ENCODE measurements at regions not wholly inside any gene's neighbourhood (a gene's known extent, or its start where the extent isn't known, plus 50 kb on each side); places are given as distances from the start of the nearest gene placed in this dataset.
"Not testable (repeated sequence)": the region's sequence is repeated elsewhere in the genome, so short reads cannot be mapped to it uniquely, and the experiment has no call there.

GRCh38 chr3:145251311-145251710 lies 909.7 kb downstream of the PLOD2 start:
- no peak for DNase-seq (ENCODE audit: insufficient read length, low spot score)
- no peak for FAIRE-seq
- TF ChIP-seq POU2F2 (IDR thresholded peaks at IDR 0.05; ENCODE audit: low read depth, low read length) (no peak), TAF1 (IDR thresholded peaks at IDR 0.05; ENCODE audit: low read depth, low read length) (no peak), PAX5 (IDR thresholded peaks at IDR 0.05; ENCODE audit: insufficient read depth, low read length, severe bottlenecking) (no peak), POLR2A (IDR thresholded peaks at IDR 0.05; ENCODE audit: low read depth, low read length) (no peak)

- not testable (repeated sequence) for DNase-seq (ENCODE audit: insufficient read length, low spot score); FAIRE-seq
Observed at GRCh38 chr3:145257967-145258366, 903.0 kb downstream of the PLOD2 start.

- FAIRE-seq (no peak), DNase-seq (ENCODE audit: insufficient read length, low spot score) (no peak)
- no peak for TF ChIP-seq POU2F2 (IDR thresholded peaks at IDR 0.05; ENCODE audit: low read depth, low read length)
- no peak for TF ChIP-seq POLR2AphosphoS5 (IDR thresholded peaks at IDR 0.05; ENCODE audit: low read depth, low read length)
- TF ChIP-seq PAX5 (IDR thresholded peaks at IDR 0.05; ENCODE audit: insufficient read depth, low read length, severe bottlenecking): no peak
- TF ChIP-seq TAF1 (IDR thresholded peaks at IDR 0.05; ENCODE audit: low read depth, low read length): no peak
- no peak for TF ChIP-seq POLR2A (IDR thresholded peaks at IDR 0.05; ENCODE audit: low read depth, low read length)
- no peak for TF ChIP-seq SPI1 (IDR thresholded peaks at IDR 0.05; ENCODE audit: low read depth, low read length)
Observed at GRCh38 chr3:145259166-145259880, 901.7 kb downstream of the PLOD2 start.

- FAIRE-seq; DNase-seq (ENCODE audit: insufficient read length, low spot score): not testable (repeated sequence)
Observed at GRCh38 chr3:145263458-145263857, 897.5 kb downstream of the PLOD2 start.

DNA sequence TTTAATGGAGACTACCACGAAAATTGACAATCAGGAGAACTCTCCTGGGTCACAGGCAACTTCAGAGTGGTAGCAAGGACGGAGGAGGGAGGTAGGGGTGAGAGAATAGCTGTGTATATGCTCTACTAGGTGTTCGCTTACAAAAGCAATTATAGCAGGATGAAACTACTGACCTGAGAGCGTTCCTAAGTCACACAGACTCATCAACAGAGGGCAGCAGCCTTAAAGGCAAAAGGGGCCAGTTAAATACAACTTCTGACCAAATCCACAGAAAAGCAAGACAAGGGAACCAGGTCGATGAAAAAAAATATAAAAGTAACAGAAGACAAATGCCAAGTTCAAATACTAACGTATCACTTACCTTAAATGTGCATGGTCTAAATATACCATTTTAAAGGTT lies 894.6 kb downstream of the PLOD2 start:
- DNase-seq (ENCODE audit: insufficient read length, low spot score) (no peak), FAIRE-seq (no peak)
- TF ChIP-seq POU2F2 (IDR thresholded peaks at IDR 0.05; ENCODE audit: low read depth, low read length): no peak

DNA sequence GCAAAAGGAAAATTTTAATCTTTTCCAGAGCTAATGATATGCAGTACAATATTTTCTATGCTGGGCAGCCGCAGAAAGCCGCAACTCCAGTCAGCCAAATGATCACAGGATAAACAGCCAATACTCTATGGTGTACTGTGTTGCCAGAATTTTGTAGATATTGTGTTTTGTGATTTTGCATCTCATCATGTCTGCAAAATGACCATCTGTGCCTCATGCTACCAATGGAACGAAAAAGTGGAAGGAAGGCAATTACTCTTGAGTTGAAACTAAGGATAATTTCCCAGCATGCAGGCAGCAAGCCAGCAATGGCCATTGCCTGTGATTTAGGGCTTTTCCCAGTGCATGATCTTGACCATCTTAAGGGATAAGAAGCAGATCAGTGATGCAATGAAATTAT lies 891.9 kb downstream of the PLOD2 start:
- TF ChIP-seq POU2F2 (IDR thresholded peaks at IDR 0.05; ENCODE audit: low read depth, low read length) (no peak), POLR2A (IDR thresholded peaks at IDR 0.05; ENCODE audit: low read depth, low read length) (no peak), PAX5 (IDR thresholded peaks at IDR 0.05; ENCODE audit: insufficient read depth, low read length, severe bottlenecking) (no peak), TAF1 (IDR thresholded peaks at IDR 0.05; ENCODE audit: low read depth, low read length) (no peak), SPI1 (IDR thresholded peaks at IDR 0.05; ENCODE audit: low read depth, low read length) (no peak), POLR2AphosphoS5 (IDR thresholded peaks at IDR 0.05; ENCODE audit: low read depth, low read length) (no peak)
- DNase-seq (ENCODE audit: insufficient read length, low spot score) (no peak), FAIRE-seq (no peak)

DNA sequence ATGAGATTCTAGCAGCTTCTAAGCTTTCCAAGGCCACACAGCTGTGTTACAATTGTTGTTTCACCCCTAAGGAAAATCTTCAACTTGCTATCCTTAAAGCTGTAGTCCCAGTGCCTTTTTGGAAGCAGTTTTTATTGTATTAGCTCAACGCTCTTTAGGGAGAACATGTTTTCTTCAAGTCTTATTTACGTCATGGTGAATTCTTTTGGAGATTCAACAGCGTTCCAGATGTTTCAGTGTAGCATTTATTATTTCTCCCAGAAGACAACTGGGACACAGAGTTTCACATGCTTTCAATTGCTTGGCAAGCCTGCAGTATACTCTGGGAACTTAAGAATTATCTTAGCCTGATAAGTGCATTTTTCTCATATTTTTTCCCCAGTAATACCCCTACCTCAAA lies 888.3 kb downstream of the PLOD2 start:
- TF ChIP-seq POLR2AphosphoS5 (IDR thresholded peaks at IDR 0.05; ENCODE audit: low read depth, low read length) (no peak), PAX5 (IDR thresholded peaks at IDR 0.05; ENCODE audit: insufficient read depth, low read length, severe bottlenecking) (no peak), TAF1 (IDR thresholded peaks at IDR 0.05; ENCODE audit: low read depth, low read length) (no peak), SPI1 (IDR thresholded peaks at IDR 0.05; ENCODE audit: low read depth, low read length) (no peak), POLR2A (IDR thresholded peaks at IDR 0.05; ENCODE audit: low read depth, low read length) (no peak), POU2F2 (IDR thresholded peaks at IDR 0.05; ENCODE audit: low read depth, low read length) (no peak)
- no peak for FAIRE-seq

DNA sequence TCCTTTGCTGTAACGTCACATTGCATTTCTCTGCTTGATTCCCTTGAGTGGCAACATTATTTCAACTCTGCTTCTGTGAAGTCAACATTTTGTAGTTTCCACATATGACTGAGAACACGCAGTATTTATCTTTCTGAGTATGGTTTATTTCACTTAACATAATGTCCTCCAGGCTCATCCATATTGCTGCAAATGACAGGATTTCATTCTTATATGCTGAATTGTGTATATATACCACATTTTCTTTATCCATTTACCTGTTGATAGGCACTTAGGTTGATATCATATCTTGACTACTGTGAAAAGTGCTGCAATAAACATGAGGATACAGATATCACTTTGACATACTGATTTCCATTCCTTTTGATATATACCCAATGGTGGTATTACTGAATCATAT lies 878.5 kb downstream of the PLOD2 start:
- DNase-seq (ENCODE audit: insufficient read length, low spot score) (no peak), FAIRE-seq (no peak)
- TF ChIP-seq PAX5 (IDR thresholded peaks at IDR 0.05; ENCODE audit: insufficient read depth, low read length, severe bottlenecking) (no peak), POLR2A (IDR thresholded peaks at IDR 0.05; ENCODE audit: low read depth, low read length) (no peak), POU2F2 (IDR thresholded peaks at IDR 0.05; ENCODE audit: low read depth, low read length) (no peak), POLR2AphosphoS5 (IDR thresholded peaks at IDR 0.05; ENCODE audit: low read depth, low read length) (no peak), SPI1 (IDR thresholded peaks at IDR 0.05; ENCODE audit: low read depth, low read length) (no peak)

More for the DNA sequence above, 888.3 kb downstream of the PLOD2 start:
- DNase-seq (ENCODE audit: insufficient read length, low spot score): no peak

DNA sequence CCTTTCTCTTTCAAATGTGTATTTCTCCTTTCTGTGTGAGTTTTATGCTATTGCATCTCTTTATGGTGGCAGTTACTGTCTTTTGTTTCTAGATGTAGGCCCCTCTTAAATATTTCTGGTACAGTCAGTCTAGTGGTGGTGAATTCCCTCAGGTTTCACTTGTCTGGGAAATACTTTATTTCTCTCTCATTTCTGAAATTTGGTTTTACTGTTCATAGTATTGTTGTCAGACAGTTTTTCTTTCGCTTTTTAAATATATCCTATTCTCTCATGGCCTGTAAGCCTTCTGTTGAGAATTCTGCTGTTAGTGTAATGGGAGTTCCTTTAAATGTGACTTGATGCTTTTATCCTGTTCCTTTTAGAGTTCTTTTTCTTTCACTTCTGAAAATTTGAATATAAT lies 874.0 kb downstream of the PLOD2 start:
- DNase-seq (ENCODE audit: insufficient read length, low spot score) (no peak), FAIRE-seq (no peak)
- TF ChIP-seq TAF1 (IDR thresholded peaks at IDR 0.05; ENCODE audit: low read depth, low read length): no peak
- TF ChIP-seq SPI1 (IDR thresholded peaks at IDR 0.05; ENCODE audit: low read depth, low read length): no peak
- TF ChIP-seq PAX5 (IDR thresholded peaks at IDR 0.05; ENCODE audit: insufficient read depth, low read length, severe bottlenecking): no peak
- TF ChIP-seq POLR2A (IDR thresholded peaks at IDR 0.05; ENCODE audit: low read depth, low read length): no peak
- TF ChIP-seq POU2F2 (IDR thresholded peaks at IDR 0.05; ENCODE audit: low read depth, low read length): no peak
- no peak for TF ChIP-seq POLR2AphosphoS5 (IDR thresholded peaks at IDR 0.05; ENCODE audit: low read depth, low read length)

DNA sequence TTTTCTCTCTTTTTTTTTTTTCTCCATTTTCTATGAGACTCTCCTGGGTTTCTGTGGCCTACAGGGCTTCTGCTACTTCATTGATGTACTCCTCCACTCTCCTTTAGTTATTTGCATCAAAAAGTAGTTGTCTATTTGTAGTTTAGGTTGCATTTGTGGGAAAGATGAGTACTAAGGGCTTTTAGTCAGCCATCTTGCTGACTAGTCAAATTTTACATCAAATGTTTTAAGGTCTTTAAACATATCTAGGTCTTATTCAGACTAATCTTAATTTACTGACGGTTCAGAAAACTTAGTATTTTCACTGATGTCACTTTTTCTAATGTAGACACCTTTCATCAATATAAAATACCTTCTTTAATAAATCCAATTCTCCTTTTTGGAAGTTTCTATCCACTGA lies 871.0 kb downstream of the PLOD2 start:
- no peak for FAIRE-seq
- TF ChIP-seq SPI1 (IDR thresholded peaks at IDR 0.05; ENCODE audit: low read depth, low read length) (no peak), POLR2A (IDR thresholded peaks at IDR 0.05; ENCODE audit: low read depth, low read length) (no peak), POLR2AphosphoS5 (IDR thresholded peaks at IDR 0.05; ENCODE audit: low read depth, low read length) (no peak), PAX5 (IDR thresholded peaks at IDR 0.05; ENCODE audit: insufficient read depth, low read length, severe bottlenecking) (no peak), POU2F2 (IDR thresholded peaks at IDR 0.05; ENCODE audit: low read depth, low read length) (no peak), TAF1 (IDR thresholded peaks at IDR 0.05; ENCODE audit: low read depth, low read length) (no peak)
- DNase-seq (ENCODE audit: insufficient read length, low spot score): no peak

DNA sequence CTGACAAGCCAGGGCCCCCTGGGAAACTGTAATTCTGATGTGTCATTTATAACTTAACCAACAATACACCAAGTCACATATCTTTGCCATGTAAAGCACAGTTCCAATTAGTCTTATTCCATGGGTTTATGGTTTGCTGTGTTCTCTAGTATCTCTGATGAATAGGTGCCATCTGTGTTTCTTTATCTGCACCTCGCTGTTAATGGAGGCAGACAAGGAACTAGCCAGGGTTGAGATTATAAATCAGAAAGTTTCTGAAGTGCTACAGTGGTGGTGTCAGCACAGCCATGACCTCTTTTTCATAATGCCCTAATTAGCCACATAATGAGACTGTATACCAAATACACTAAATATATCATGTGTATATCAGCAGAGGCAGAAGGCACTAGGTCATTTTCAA lies 866.4 kb downstream of the PLOD2 start:
- TF ChIP-seq TAF1 (IDR thresholded peaks at IDR 0.05; ENCODE audit: low read depth, low read length): no peak
- no peak for TF ChIP-seq POLR2A (IDR thresholded peaks at IDR 0.05; ENCODE audit: low read depth, low read length)
- no peak for TF ChIP-seq PAX5 (IDR thresholded peaks at IDR 0.05; ENCODE audit: insufficient read depth, low read length, severe bottlenecking)
- TF ChIP-seq POLR2AphosphoS5 (IDR thresholded peaks at IDR 0.05; ENCODE audit: low read depth, low read length): no peak
- TF ChIP-seq POU2F2 (IDR thresholded peaks at IDR 0.05; ENCODE audit: low read depth, low read length): no peak
- no peak for TF ChIP-seq SPI1 (IDR thresholded peaks at IDR 0.05; ENCODE audit: low read depth, low read length)
- DNase-seq (ENCODE audit: insufficient read length, low spot score): no peak
- no peak for FAIRE-seq

Data from GM12891 (cell line).